ENCODE measurements at regions not wholly inside any gene's neighbourhood (a gene's known extent, or its start where the extent isn't known, plus 50 kb on each side); places are given as distances from the start of the nearest gene placed in this dataset.

- no peak for TF ChIP-seq CTCF (IDR thresholded peaks at IDR 0.05)
- no peak for TF ChIP-seq ZFX (IDR thresholded peaks at IDR 0.05; ENCODE audit: borderline replicate concordance)
Measured at GRCh38 chr2:111705711-111706336, 178.2 kb downstream of the ANAPC1 start.

Data from 22Rv1 (cell line).